DOHH2 (cell line): ENCODE measurements at regions not wholly inside any gene's neighbourhood (a gene's known extent, or its start where the extent isn't known, plus 50 kb on each side); places are given as distances from the start of the nearest gene placed in this dataset.
"Not testable (repeated sequence)": the region's sequence is repeated elsewhere in the genome, so short reads cannot be mapped to it uniquely, and the experiment has no call there.

Experiments
- H3F3A ChIP-seq: fragments of 200-600 bp; sonication (generic), shearing (Covaris generic); 2 replicates; pipeline ENCODE4 v1.6.0; 2016; ENCODE audit warnings: antibody characterized with exemption, mild to moderate bottlenecking; ENCODE audit not compliant: control insufficient read depth, insufficient read depth
- H3K27ac ChIP-seq: fragments of 200-600 bp; sonication (generic); 2 replicates; pipeline ENCODE4 v1.5.1; 2014; ENCODE audit warnings: low read depth, mild to moderate bottlenecking, low read length, moderate library complexity
- H3K27me3 ChIP-seq: fragments of 200-600 bp; sonication (generic); 2 replicates; pipeline ENCODE4 v1.6.1; 2014; ENCODE audit warnings: mild to moderate bottlenecking, low read length, mixed read lengths; ENCODE audit not compliant: control insufficient read depth
- H3K36me3 ChIP-seq: fragments of 200-600 bp; sonication (generic); 2 replicates; pipeline ENCODE4 v1.6.1; 2014; ENCODE audit warnings: mild to moderate bottlenecking, low read length, moderate library complexity, mixed read lengths; ENCODE audit not compliant: control insufficient read depth
- H3K4me1 ChIP-seq: fragments of 200-600 bp; sonication (generic); 2 replicates; pipeline ENCODE4 v1.6.1; 2014; ENCODE audit warnings: mild to moderate bottlenecking, low read length, mixed read lengths; ENCODE audit not compliant: control insufficient read depth
- H3K4me2 ChIP-seq: fragments of 200-600 bp; sonication (generic); 2 replicates; pipeline ENCODE4 v1.6.0; 2014; ENCODE audit warnings: mild to moderate bottlenecking, low read length, moderate library complexity
- H3K4me3 ChIP-seq: fragments of 200-600 bp; sonication (generic); 2 replicates; pipeline ENCODE4 v1.5.1; 2014; ENCODE audit warnings: mild to moderate bottlenecking, low read length, mixed read lengths
- H3K79me2 ChIP-seq: fragments of 200-600 bp; sonication (generic); 2 replicates; pipeline ENCODE4 v1.6.1; 2014; ENCODE audit warnings: mild to moderate bottlenecking, low read length, mixed read lengths; ENCODE audit not compliant: control insufficient read depth
- H3K9me2 ChIP-seq: fragments of 200-600 bp; sonication (generic); replicated peaks from 2 replicates; pipeline ENCODE4 v1.6.1; 2014; ENCODE audit warnings: mild to moderate bottlenecking, low read length, mixed read lengths; ENCODE audit not compliant: control insufficient read depth
- H3K9me3 ChIP-seq: fragments of 200-600 bp; sonication (generic); 2 replicates; pipeline ENCODE4 v1.6.1; 2014; ENCODE audit warnings: antibody characterized with exemption, low read length, mixed read lengths; ENCODE audit not compliant: control insufficient read depth, insufficient read depth
- H4K20me1 ChIP-seq: fragments of 200-600 bp; sonication (generic); 2 replicates; pipeline ENCODE4 v1.6.0; 2014; ENCODE audit warnings: low read depth, mild to moderate bottlenecking, antibody characterized with exemption, low read length, moderate library complexity; ENCODE audit not compliant: control insufficient read depth, insufficient read depth
- CTCF ChIP-seq: fragments of 200-600 bp; sonication (generic); IDR thresholded peaks from one replicate; pipeline ENCODE4 v1.5.1; 2014; ENCODE audit warnings: antibody characterized with exemption, mild to moderate bottlenecking, low read depth, low read length; ENCODE audit not compliant: poor library complexity, severe bottlenecking
- EZH2phosphoT487 ChIP-seq: fragments of 200-600 bp; sonication (generic); IDR thresholded peaks from 2 replicates; pipeline ENCODE4 v1.6.1; 2017; ENCODE audit warnings: borderline replicate concordance, mild to moderate bottlenecking, antibody characterized with exemption, low read length, moderate library complexity, mixed read lengths

- no peaks in the 10 kb centered on the region for H3K79me2 ChIP-seq
- no peaks in the 10 kb centered on the region for H3F3A ChIP-seq
- H4K20me1 ChIP-seq, result no peaks in the 10 kb centered on the region
- H3K9me3 ChIP-seq, result no peaks in the 10 kb centered on the region
- H3K36me3 ChIP-seq, result no peaks in the 10 kb centered on the region
- no peak overlapping the region for H3K4me2 ChIP-seq
- H3K4me1 ChIP-seq, result no peaks in the 10 kb centered on the region
- no peak for TF ChIP-seq EZH2phosphoT487
- TF ChIP-seq CTCF, result no peak
- no peaks in the 10 kb centered on the region for H3K9me2 ChIP-seq
- H3K27me3 ChIP-seq, result no peaks in the 10 kb centered on the region
- H3K27ac ChIP-seq, result no peak overlapping the region
- H3K4me3 ChIP-seq, result no peak overlapping the region
Measured at GRCh38 chr4:29762151-29762550, 958.0 kb upstream of the PCDH7 start.

GRCh38 chr4:29770627-29771026, 949.5 kb upstream of the PCDH7 start:
- no peaks in the 10 kb centered on the region for H3K79me2 ChIP-seq
- no peaks in the 10 kb centered on the region for H3K4me1 ChIP-seq
- TF ChIP-seq EZH2phosphoT487 (no peak), CTCF (no peak)
- no peaks in the 10 kb centered on the region for H3K9me2 ChIP-seq
- no peak overlapping the region for H3K4me2 ChIP-seq
- H3K27me3 ChIP-seq, result no peaks in the 10 kb centered on the region
- H3K4me3 ChIP-seq, result no peak overlapping the region
- H3K36me3 ChIP-seq, result no peaks in the 10 kb centered on the region
- no peaks in the 10 kb centered on the region for H3K9me3 ChIP-seq
- H3K27ac ChIP-seq, result no peak overlapping the region
- no peaks in the 10 kb centered on the region for H3F3A ChIP-seq
- no peaks in the 10 kb centered on the region for H4K20me1 ChIP-seq

- not testable (repeated sequence) for H3K4me3 ChIP-seq, H3K27ac ChIP-seq
Measured at GRCh38 chr4:29788123-29788522, 932.0 kb upstream of the PCDH7 start.

GRCh38 chr4:29805245-29805644, 914.9 kb upstream of the PCDH7 start:
- Histone ChIP-seq H3K9me3 (peaks cover 6% of the 10 kb centered on the region; the same call in 1 of the 2 replicates), H3K27ac (no peak overlapping the region), H4K20me1 (no peaks in the 10 kb centered on the region), H3K27me3 (no peaks in the 10 kb centered on the region), H3K79me2 (no peaks in the 10 kb centered on the region), H3K36me3 (no peaks in the 10 kb centered on the region), H3K4me1 (no peaks in the 10 kb centered on the region), H3K9me2 (no peaks in the 10 kb centered on the region), H3K4me3 (no peak overlapping the region), H3K4me2 (no peak overlapping the region), H3F3A (no peaks in the 10 kb centered on the region)
- no peak for TF ChIP-seq CTCF
- TF ChIP-seq EZH2phosphoT487, result no peak

More at GRCh38 chr4:29788123-29788522, 932.0 kb upstream of the PCDH7 start:
- not testable (repeated sequence) for H4K20me1 ChIP-seq, H3K27me3 ChIP-seq, H3K9me3 ChIP-seq, H3K36me3 ChIP-seq, H3K4me2 ChIP-seq, H3K79me2 ChIP-seq, H3F3A ChIP-seq, H3K9me2 ChIP-seq, H3K4me1 ChIP-seq
